ENCODE measurements at regions not wholly inside any gene's neighbourhood (a gene's known extent, or its start where the extent isn't known, plus 50 kb on each side); places are given as distances from the start of the nearest gene placed in this dataset.

DNA sequence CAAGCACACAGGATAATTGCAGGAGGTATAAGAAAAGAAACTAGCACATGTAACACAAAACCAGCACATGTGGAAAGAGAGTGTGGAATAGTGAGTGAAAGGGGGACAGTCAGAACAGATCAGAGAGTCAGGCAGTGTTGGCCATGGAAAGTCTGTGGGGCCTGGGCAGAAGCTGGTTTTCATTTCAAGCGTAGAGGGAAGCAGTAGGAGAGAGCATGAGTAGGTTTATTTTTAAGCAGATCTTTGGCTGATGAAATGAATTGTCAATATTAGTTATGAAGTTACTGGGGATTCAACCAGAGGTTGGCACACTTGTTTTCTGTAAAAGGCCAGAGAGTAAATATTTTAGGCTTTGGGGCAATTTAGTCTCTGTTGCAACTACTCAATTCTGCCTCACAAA, 283.1 kb downstream of the SMARCA2 start:
- TF ChIP-seq POLR2A (IDR thresholded peaks at IDR 0.05) (no peak), CTCF (IDR thresholded peaks at IDR 0.05) (no peak)

Data from body of pancreas (tissue), 4 donors.